MM.1S (cell line): ENCODE measurements at regions not wholly inside any gene's neighbourhood (a gene's known extent, or its start where the extent isn't known, plus 50 kb on each side); places are given as distances from the start of the nearest gene placed in this dataset.

Source experiments
- DNase-seq: peaks from one replicate; pipeline ENCODE4 v3.0.0-alpha.2; 2015
- H2AFZ ChIP-seq: fragments of 300-600 bp; sonication (generic); 2 replicates; pipeline ENCODE4 v1.6.0; 2016; ENCODE audit warnings: antibody characterized with exemption, low read length
- H3F3A ChIP-seq: fragments of 300-600 bp; sonication (generic); 2 replicates; pipeline ENCODE4 v1.6.1; 2016; ENCODE audit warnings: mild to moderate bottlenecking, antibody characterized with exemption, low read length, moderate library complexity, mixed read lengths; ENCODE audit not compliant: insufficient read depth
- H3K27ac ChIP-seq: fragments of 300-600 bp; sonication (generic); 2 replicates; pipeline ENCODE4 v1.5.1; 2016; ENCODE audit warnings: mild to moderate bottlenecking, low read length
- H3K27me3 ChIP-seq: fragments of 300-600 bp; sonication (generic); replicated peaks from 2 replicates; pipeline ENCODE4 v1.6.0; 2016; ENCODE audit warnings: low read length; ENCODE audit not compliant: insufficient read depth
- H3K36me3 ChIP-seq: fragments of 300-600 bp; sonication (generic); replicated peaks from 2 replicates; pipeline ENCODE4 v1.6.1; 2016; ENCODE audit warnings: mild to moderate bottlenecking, low read length, mixed read lengths; ENCODE audit not compliant: insufficient read depth
- H3K4me1 ChIP-seq: fragments of 300-600 bp; sonication (generic); 2 replicates; pipeline ENCODE4 v1.6.1; 2016; ENCODE audit warnings: low read length, mixed read lengths
- H3K4me2 ChIP-seq: fragments of 300-600 bp; sonication (generic); 2 replicates; pipeline ENCODE4 v1.6.0; 2016; ENCODE audit warnings: low read depth, low read length
- H3K4me3 ChIP-seq: fragments of 300-600 bp; sonication (generic); 2 replicates; pipeline ENCODE4 v1.5.1; 2016; ENCODE audit warnings: low read length, mixed read lengths
- H3K79me2 ChIP-seq: fragments of 300-600 bp; sonication (generic); 2 replicates; pipeline ENCODE4 v1.6.1; 2016; ENCODE audit warnings: mixed run types, low read length, mixed read lengths
- H3K9ac ChIP-seq: fragments of 300-600 bp; sonication (generic); 2 replicates; pipeline ENCODE4 v1.6.1; 2016; ENCODE audit warnings: low read length, mixed read lengths
- H3K9me2 ChIP-seq: fragments of 300-600 bp; sonication (generic); replicated peaks from 2 replicates; pipeline ENCODE4 v1.6.1; 2016; ENCODE audit warnings: mild to moderate bottlenecking, low read length, mixed read lengths; ENCODE audit not compliant: insufficient read depth
- H3K9me3 ChIP-seq: fragments of 300-600 bp; sonication (generic); replicated peaks from 2 replicates; pipeline ENCODE4 v1.6.1; 2016; ENCODE audit warnings: mild to moderate bottlenecking, low read length, mixed read lengths; ENCODE audit not compliant: insufficient read depth
- H4K20me1 ChIP-seq: fragments of 300-600 bp; sonication (generic); 2 replicates; pipeline ENCODE4 v1.6.1; 2016; ENCODE audit warnings: mild to moderate bottlenecking, low read length, moderate library complexity, mixed read lengths; ENCODE audit not compliant: insufficient read depth
- EZH2 ChIP-seq: fragments of 300-600 bp; sonication (generic); optimal IDR thresholded peaks from 2 replicates; pipeline ENCODE3; 2017; ENCODE audit warnings: low read depth, mild to moderate bottlenecking, antibody characterized with exemption, low read length, mixed read lengths
- EZH2phosphoT487 ChIP-seq: fragments of 300-600 bp; sonication (generic); IDR thresholded peaks from 2 replicates; pipeline ENCODE4 v1.6.1; 2018; ENCODE audit warnings: antibody characterized with exemption, low read length
- TF ChIP-seq, protein P1 (sequence below): fragments of 300-600 bp; sonication (generic); IDR thresholded peaks from 2 replicates; pipeline ENCODE4 v1.5.1; 2016; ENCODE audit warnings: antibody characterized with exemption, low read length, mixed read lengths

- Histone ChIP-seq H2AFZ (no peak overlapping the region), H3K9ac (no peak overlapping the region), H4K20me1 (no peaks in the 10 kb centered on the region), H3K9me2 (no peaks in the 10 kb centered on the region), H3K79me2 (no peaks in the 10 kb centered on the region), H3K27me3 (no peaks in the 10 kb centered on the region), H3K4me3 (no peak overlapping the region), H3K4me2 (no peak overlapping the region), H3K36me3 (no peaks in the 10 kb centered on the region), H3F3A (no peaks in the 10 kb centered on the region), H3K27ac (no peak overlapping the region), H3K9me3 (no peaks in the 10 kb centered on the region), H3K4me1 (no peaks in the 10 kb centered on the region)
- TF ChIP-seq, protein P1, sequence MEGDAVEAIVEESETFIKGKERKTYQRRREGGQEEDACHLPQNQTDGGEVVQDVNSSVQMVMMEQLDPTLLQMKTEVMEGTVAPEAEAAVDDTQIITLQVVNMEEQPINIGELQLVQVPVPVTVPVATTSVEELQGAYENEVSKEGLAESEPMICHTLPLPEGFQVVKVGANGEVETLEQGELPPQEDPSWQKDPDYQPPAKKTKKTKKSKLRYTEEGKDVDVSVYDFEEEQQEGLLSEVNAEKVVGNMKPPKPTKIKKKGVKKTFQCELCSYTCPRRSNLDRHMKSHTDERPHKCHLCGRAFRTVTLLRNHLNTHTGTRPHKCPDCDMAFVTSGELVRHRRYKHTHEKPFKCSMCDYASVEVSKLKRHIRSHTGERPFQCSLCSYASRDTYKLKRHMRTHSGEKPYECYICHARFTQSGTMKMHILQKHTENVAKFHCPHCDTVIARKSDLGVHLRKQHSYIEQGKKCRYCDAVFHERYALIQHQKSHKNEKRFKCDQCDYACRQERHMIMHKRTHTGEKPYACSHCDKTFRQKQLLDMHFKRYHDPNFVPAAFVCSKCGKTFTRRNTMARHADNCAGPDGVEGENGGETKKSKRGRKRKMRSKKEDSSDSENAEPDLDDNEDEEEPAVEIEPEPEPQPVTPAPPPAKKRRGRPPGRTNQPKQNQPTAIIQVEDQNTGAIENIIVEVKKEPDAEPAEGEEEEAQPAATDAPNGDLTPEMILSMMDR = no peak
- TF ChIP-seq EZH2 = no peak
- TF ChIP-seq EZH2phosphoT487 = no peak
- DNase-seq = no peak
These were observed 788.9 kb downstream of the TBC1D32 start for GRCh38 chr6:120545353-120545752.

- H3K9me3 ChIP-seq = no peaks in the 10 kb centered on the region
- H3K4me2 ChIP-seq = no peak overlapping the region
- H3K4me3 ChIP-seq = no peak overlapping the region
- no peak overlapping the region for H3K9ac ChIP-seq
- H4K20me1 ChIP-seq = no peaks in the 10 kb centered on the region
- TF ChIP-seq, protein P1 = no peak
- no peaks in the 10 kb centered on the region for H3K4me1 ChIP-seq
- no peaks in the 10 kb centered on the region for H3K36me3 ChIP-seq
- H3K79me2 ChIP-seq = no peaks in the 10 kb centered on the region
- H3K27ac ChIP-seq = no peak overlapping the region
- no peak for DNase-seq
- no peaks in the 10 kb centered on the region for H3K9me2 ChIP-seq
- H3K27me3 ChIP-seq = no peaks in the 10 kb centered on the region
- no peaks in the 10 kb centered on the region for H3F3A ChIP-seq
- no peak overlapping the region for H2AFZ ChIP-seq
These were observed 799.3 kb downstream of the TBC1D32 start for GRCh38 chr6:120534954-120535353.

GRCh38 chr6:120526576-120526975 is 807.7 kb downstream of the TBC1D32 start:
- H3K4me2 ChIP-seq = no peak overlapping the region
- no peak overlapping the region for H3K9ac ChIP-seq
- H3K4me1 ChIP-seq = no peaks in the 10 kb centered on the region
- no peak overlapping the region for H3K4me3 ChIP-seq
- DNase-seq = no peak
- no peaks in the 10 kb centered on the region for H3K9me3 ChIP-seq
- H2AFZ ChIP-seq = no peak overlapping the region
- no peaks in the 10 kb centered on the region for H3K79me2 ChIP-seq
- H3F3A ChIP-seq = no peaks in the 10 kb centered on the region
- H3K9me2 ChIP-seq = no peaks in the 10 kb centered on the region
- no peak overlapping the region for H3K27ac ChIP-seq
- no peaks in the 10 kb centered on the region for H4K20me1 ChIP-seq
- no peak for TF ChIP-seq EZH2
- TF ChIP-seq, protein P1 = no peak
- no peak for TF ChIP-seq EZH2phosphoT487
- H3K27me3 ChIP-seq = no peaks in the 10 kb centered on the region
- no peaks in the 10 kb centered on the region for H3K36me3 ChIP-seq
